HCT116 (cell line): ENCODE measurements at regions not wholly inside any gene's neighbourhood (a gene's known extent, or its start where the extent isn't known, plus 50 kb on each side); places are given as distances from the start of the nearest gene placed in this dataset.

Experiments
- ATAC-seq: fragments of 200-7000 bp; cut with Tn5 transposase; 2 replicates; pipeline ENCODE4 v1.9.1; 2020; ENCODE audit warnings: mild to moderate bottlenecking, moderate library complexity
- BruUV-seq: library from RNA; stranded (reverse); fragments of 400-500 nt; replicated peaks from 2 replicates; lab custom pipeline; 2021; lab: Mats Ljungman, UMichigan
- CTCF ChIA-PET: fragments of 300-600 bp; sonication (Branson Sonifier 250); formaldehyde crosslinking; loops from one replicate; lab custom pipeline; 2021; ENCODE audit warnings: antibody characterized with exemption; lab: Charles Lee
- POLR2A ChIA-PET: fragments of 300-600, 350-600 bp; sonication (Branson Sonifier 250); formaldehyde crosslinking; loops from one replicate; lab custom pipeline; 2021; ENCODE audit warnings: antibody characterized with exemption; lab: Charles Lee
- RAD21 ChIA-PET, 2 experiments: fragments of 300-600 bp; sonication (Branson Sonifier 250); formaldehyde crosslinking; loops; one replicate each; lab custom pipeline; 2023; ENCODE audit warnings: low total read pairs in 2 of 2; ENCODE audit not compliant: uncharacterized antibody in 2 of 2, unreplicated experiment in 2 of 2, low non-redundant PET in 1 of 2; lab: Charles Lee
- DNase-seq: peaks from one replicate; pipeline ENCODE4 v3.0.0-alpha.2; 2010; ENCODE audit warnings: low read depth, low spot score
- H2AFZ ChIP-seq: fragments of 200-600 bp; shearing (Covaris generic), sonication (generic); 2 replicates; pipeline ENCODE4 v1.6.1; 2017; ENCODE audit warnings: low read depth, mixed run types, mixed read lengths, antibody characterized with exemption, low read length; ENCODE audit not compliant: poor library complexity, severe bottlenecking
- H3K27ac ChIP-seq: 2 replicates; pipeline ENCODE4 v1.5.1; 2012; ENCODE audit warnings: low read depth, low read length
- H3K27me3 ChIP-seq: fragments of 200-600 bp; sonication (generic); 2 replicates; pipeline ENCODE4 v1.6.1; 2016; ENCODE audit warnings: mixed run types, low read length, mixed read lengths; ENCODE audit not compliant: insufficient read depth
- H3K36me3 ChIP-seq, 2 experiments: fragments of 200-500 bp in 1 of 2; fragments of 200-600 bp in 1 of 2; sonication (Bioruptor generic) in 1 of 2; sonication (generic) in 1 of 2; 2 replicates each; pipeline versions ENCODE4 v1.5.1 to v1.6.1; 2014 to 2016; ENCODE audit warnings: low read length in 2 of 2, inconsistent platforms in 1 of 2, mixed read lengths in 1 of 2, mixed run types in 1 of 2; ENCODE audit not compliant: insufficient read depth in 2 of 2, control insufficient read depth in 1 of 2
- H3K4me1 ChIP-seq, 2 experiments: fragments of 200-600 bp in 1 of 2; sonication (generic) in 1 of 2; 2 replicates each; pipeline versions ENCODE4 v1.5.1 to v1.6.1; 2012 to 2017; ENCODE audit warnings: low read length in 2 of 2, inconsistent platforms in 1 of 2, mild to moderate bottlenecking in 1 of 2, mixed read lengths in 1 of 2, mixed run types in 1 of 2, moderate library complexity in 1 of 2; ENCODE audit not compliant: insufficient read depth in 2 of 2, control insufficient read depth in 1 of 2
- H3K4me2 ChIP-seq: fragments of 200-600 bp; sonication (generic); 2 replicates; pipeline ENCODE4 v1.6.1; 2017; ENCODE audit warnings: mixed run types, low read length, mixed read lengths
- H3K4me3 ChIP-seq, 2 experiments: fragments of 200-600 bp in 1 of 2; sonication (generic) in 1 of 2; replicated peaks in 1 of 2; 2 replicates each; pipeline ENCODE4 v1.5.1; 2011 to 2016; ENCODE audit warnings: low read length in 2 of 2, control low read depth in 1 of 2, low read depth in 1 of 2, mild to moderate bottlenecking in 1 of 2, mixed read lengths in 1 of 2, mixed run types in 1 of 2
- H3K79me2 ChIP-seq: fragments of 200-600 bp; sonication (generic); 2 replicates; pipeline ENCODE4 v1.6.1; 2017; ENCODE audit warnings: mild to moderate bottlenecking, mixed run types, low read length, moderate library complexity, mixed read lengths; ENCODE audit not compliant: insufficient read depth
- H3K9ac ChIP-seq: fragments of 200-600 bp; sonication (generic); 2 replicates; pipeline ENCODE4 v1.6.1; 2016; ENCODE audit warnings: low read length, mixed read lengths
- H3K9me2 ChIP-seq: fragments of 200-600 bp; sonication (generic), shearing (Covaris generic); 2 replicates; pipeline ENCODE4 v1.6.1; 2017; ENCODE audit warnings: mixed run types, mild to moderate bottlenecking, moderate library complexity; ENCODE audit not compliant: insufficient read depth
- H3K9me3 ChIP-seq, 2 experiments: fragments of 200-500 bp in 1 of 2; fragments of 200-600 bp in 1 of 2; sonication (Bioruptor generic) in 1 of 2; sonication (generic) in 1 of 2; 2 replicates each; pipeline ENCODE4 v1.6.1; 2014 to 2017; ENCODE audit warnings: low read length in 2 of 2, mixed read lengths in 2 of 2, inconsistent platforms in 1 of 2, low read depth in 1 of 2, mild to moderate bottlenecking in 1 of 2, mixed run types in 1 of 2, moderate library complexity in 1 of 2; ENCODE audit not compliant: control insufficient read depth in 1 of 2, insufficient read depth in 1 of 2
- H4K20me1 ChIP-seq: fragments of 200-600 bp; sonication (generic), shearing (Covaris generic); 2 replicates; pipeline ENCODE4 v1.6.1; 2017; ENCODE audit warnings: mixed run types, mild to moderate bottlenecking, moderate library complexity; ENCODE audit not compliant: insufficient read depth
- CBX3 ChIP-seq: IDR thresholded peaks from 2 replicates; pipeline ENCODE4 v1.6.1; 2012; ENCODE audit warnings: low read depth
- EGR1 ChIP-seq: IDR thresholded peaks from 2 replicates; pipeline ENCODE4 v1.6.1; 2012; ENCODE audit warnings: low read depth
- ELF1 ChIP-seq: IDR thresholded peaks from 2 replicates; pipeline ENCODE4 v1.6.1; 2012; ENCODE audit warnings: low read depth, borderline replicate concordance
- EZH2phosphoT487 ChIP-seq: fragments of 200-600 bp; IDR thresholded peaks from 2 replicates; pipeline ENCODE4 v1.6.1; 2018; ENCODE audit warnings: antibody characterized with exemption, borderline replicate concordance
- FOSL1 ChIP-seq: IDR thresholded peaks from 2 replicates; pipeline ENCODE4 v1.6.1; 2012; ENCODE audit warnings: low read depth
- RAD21 ChIP-seq: IDR thresholded peaks from 2 replicates; pipeline ENCODE4 v1.6.1; 2012; ENCODE audit warnings: low read depth, mild to moderate bottlenecking
- SP1 ChIP-seq: IDR thresholded peaks from 2 replicates; pipeline ENCODE4 v1.6.1; 2012; ENCODE audit warnings: low read depth
- SRF ChIP-seq: IDR thresholded peaks from 2 replicates; pipeline ENCODE4 v1.6.1; 2012; ENCODE audit warnings: low read depth
- YY1 ChIP-seq: IDR thresholded peaks from 2 replicates; pipeline ENCODE4 v1.6.1; 2011; ENCODE audit warnings: low read length, low read depth, moderate library complexity, mild to moderate bottlenecking; ENCODE audit not compliant: insufficient replicate concordance; ENCODE audit errors: extremely low read depth
- ZBTB33 ChIP-seq: IDR thresholded peaks from 2 replicates; pipeline ENCODE4 v1.6.1; 2011; ENCODE audit warnings: mild to moderate bottlenecking, low read length, moderate library complexity; ENCODE audit not compliant: insufficient replicate concordance; ENCODE audit errors: extremely low read depth
- ZFX ChIP-seq: fragments of 450-650 bp; IDR thresholded peaks from 2 replicates; pipeline ENCODE4 v1.6.1; 2017
- ZNF274 ChIP-seq: fragments of 200-500 bp; sonication (Bioruptor generic); IDR thresholded peaks from 2 replicates; pipeline ENCODE4 v1.6.1; 2014; ENCODE audit warnings: mild to moderate bottlenecking, low read depth, low read length, inconsistent platforms
- intact Hi-C: fragments of 100-400 bp; cut with micrococcal nuclease; formaldehyde crosslinking; loops from 2 replicates; pipeline ENCODE4 v1.10.0; 2022

DNA sequence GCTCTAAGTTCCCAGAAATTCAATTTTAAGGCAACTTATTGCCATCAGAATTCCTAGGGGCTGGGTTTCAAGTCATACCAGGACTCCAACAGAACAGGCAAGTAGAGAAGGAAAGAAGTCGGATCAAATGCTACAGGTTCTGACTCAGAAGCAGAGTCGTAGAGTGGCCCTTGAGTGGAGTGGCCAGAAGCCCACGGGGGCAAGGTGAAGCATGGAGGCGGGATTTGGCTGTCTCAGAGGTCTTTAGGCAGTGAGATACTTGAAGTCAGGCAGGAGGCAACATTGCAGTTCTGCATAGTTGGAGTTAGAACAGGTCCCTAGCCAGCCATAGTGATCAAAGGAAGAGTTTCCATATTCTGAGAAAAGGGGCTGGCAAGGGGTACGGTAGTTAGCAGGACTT lies 111.6 kb downstream of the NHLRC3 start:
- no TSS peak for BruUV-seq
- no peak overlapping the region for H2AFZ ChIP-seq
- TF ChIP-seq ZFX = no peak
- TF ChIP-seq EGR1 = no peak
- TF ChIP-seq CBX3 = no peak
- no peak for TF ChIP-seq FOSL1
- TF ChIP-seq ZNF274 = no peak
- TF ChIP-seq EZH2phosphoT487 = no peak
- no peak for TF ChIP-seq ZBTB33
- no peak for TF ChIP-seq SP1
- no peak for TF ChIP-seq ELF1
- TF ChIP-seq SRF = no peak
- no peak for TF ChIP-seq RAD21
- TF ChIP-seq YY1 = no peak
- H3K36me3 ChIP-seq = no peaks in the 10 kb centered on the region
- no peaks in the 10 kb centered on the region for H3K4me1 ChIP-seq
- H3K4me2 ChIP-seq = no peak overlapping the region
- no peak for DNase-seq
- POLR2A ChIA-PET = no interaction called here
- ATAC-seq = no peak
- no peaks in the 10 kb centered on the region for H3K9me2 ChIP-seq
- no peaks in the 10 kb centered on the region for H3K9me3 ChIP-seq
- H3K4me3 ChIP-seq = no peak overlapping the region
- no peaks in the 10 kb centered on the region for H4K20me1 ChIP-seq
- CTCF ChIA-PET = no interaction called here
- no peak overlapping the region for H3K27ac ChIP-seq
- intact Hi-C loops = loop anchor here (5.0 kb wide), 1 partner anchor 112 kb away; no protein-coding TSS in a partner anchor
- H3K79me2 ChIP-seq = no peaks in the 10 kb centered on the region
- RAD21 ChIA-PET = no interaction called here
- H3K27me3 ChIP-seq = peaks cover 44% of the 10 kb centered on the region
- no peak overlapping the region for H3K9ac ChIP-seq
